ENCODE measurements at regions not wholly inside any gene's neighbourhood (a gene's known extent, or its start where the extent isn't known, plus 50 kb on each side); places are given as distances from the start of the nearest gene placed in this dataset.

- DNase-seq, result no peak
Measured at GRCh38 chr15:58330741-58331559, 100.8 kb upstream of the LIPC start.

- DNase-seq, result no peak
Measured at GRCh38 chr15:58331560-58331912, 100.3 kb upstream of the LIPC start.

- DNase-seq, result peak; percentile 76 to 81
Measured at GRCh38 chr15:58331913-58332675, 99.7 kb upstream of the LIPC start.

GRCh38 chr15:58332676-58333400 lies 99.0 kb upstream of the LIPC start:
- no peak for DNase-seq

GRCh38 chr15:58334803-58335202 lies 97.0 kb upstream of the LIPC start:
- no peak for DNase-seq

- no peak for DNase-seq
Measured at GRCh38 chr15:58336161-58336560, 95.6 kb upstream of the LIPC start.

- DNase-seq, result no peak
Measured at GRCh38 chr15:58340176-58340575, 91.6 kb upstream of the LIPC start.

GRCh38 chr15:58342508-58342907 lies 89.3 kb upstream of the LIPC start:
- DNase-seq, result no peak

GRCh38 chr15:58344213-58345070 lies 87.3 kb upstream of the LIPC start:
- no peak for DNase-seq

GRCh38 chr15:58346361-58346760 lies 85.4 kb upstream of the LIPC start:
- no peak for DNase-seq

GRCh38 chr15:58348095-58348812 lies 83.5 kb upstream of the LIPC start:
- no peak for DNase-seq

GRCh38 chr15:58352026-58352929 lies 79.5 kb upstream of the LIPC start:
- no peak for DNase-seq

GRCh38 chr15:58355382-58355971 lies 76.3 kb upstream of the LIPC start:
- DNase-seq, result no peak

GRCh38 chr15:58355973-58356372 lies 75.8 kb upstream of the LIPC start:
- DNase-seq, result no peak

GRCh38 chr15:58357529-58358476 lies 74.0 kb upstream of the LIPC start:
- peak in 1 of 2 experiments; percentile 19 for DNase-seq

GRCh38 chr15:58360421-58361090 lies 71.2 kb upstream of the LIPC start:
- DNase-seq, result no peak

- DNase-seq, result no peak
Measured at GRCh38 chr15:58361273-58361759, 70.5 kb upstream of the LIPC start.

GRCh38 chr15:58362262-58362922 lies 69.4 kb upstream of the LIPC start:
- DNase-seq, result no peak

Data from activated CD4-positive, alpha-beta T cell treated with anti-CD3 and anti-CD28 coated beads, Interleukin-2, amount 50 U/mL, for 4 hours (primary cell).